Mucosa of stomach (tissue), 1 donor: ENCODE measurements at regions not wholly inside any gene's neighbourhood (a gene's known extent, or its start where the extent isn't known, plus 50 kb on each side); places are given as distances from the start of the nearest gene placed in this dataset.

ENCODE experiments used
- H3K27me3 ChIP-seq: one replicate; pipeline ENCODE4 v1.7.0; 2013; ENCODE audit warnings: mild to moderate bottlenecking, low read length; ENCODE audit not compliant: control insufficient read depth, insufficient read depth
- H3K36me3 ChIP-seq: one replicate; pipeline ENCODE4 v1.7.0; 2013; ENCODE audit warnings: low read length; ENCODE audit not compliant: control insufficient read depth, insufficient read depth
- H3K4me1 ChIP-seq: one replicate; pipeline ENCODE4 v1.7.0; 2013; ENCODE audit warnings: mild to moderate bottlenecking, low read length; ENCODE audit not compliant: control insufficient read depth, insufficient read depth
- H3K4me3 ChIP-seq: one replicate; pipeline ENCODE4 v1.7.0; 2013; ENCODE audit warnings: low read length
- H3K9ac ChIP-seq: one replicate; pipeline ENCODE4 v1.7.0; 2013; ENCODE audit warnings: mild to moderate bottlenecking, low read length, moderate library complexity
- H3K9me3 ChIP-seq: one replicate; pipeline ENCODE4 v1.7.0; 2013; ENCODE audit warnings: mild to moderate bottlenecking, low read length, moderate library complexity; ENCODE audit not compliant: control insufficient read depth
- donor health status: Pancreatic carcinoma.

- Histone ChIP-seq H3K4me1 (no peaks in the 10 kb centered on the region), H3K9ac (no peak overlapping the region), H3K27me3 (no peaks in the 10 kb centered on the region), H3K4me3 (no peak overlapping the region), H3K9me3 (no peaks in the 10 kb centered on the region), H3K36me3 (no peaks in the 10 kb centered on the region)
Observed at GRCh38 chr12:127681151-127681754, 585.7 kb upstream of the TMEM132C start.

GRCh38 chr12:127685491-127685890 is 581.5 kb upstream of the TMEM132C start:
- no peak overlapping the region for H3K4me3 ChIP-seq
- no peaks in the 10 kb centered on the region for H3K27me3 ChIP-seq
- H3K9me3 ChIP-seq = no peaks in the 10 kb centered on the region
- H3K9ac ChIP-seq = no peak overlapping the region
- no peaks in the 10 kb centered on the region for H3K36me3 ChIP-seq
- no peaks in the 10 kb centered on the region for H3K4me1 ChIP-seq

- Histone ChIP-seq H3K27me3 (no peaks in the 10 kb centered on the region), H3K4me3 (no peak overlapping the region), H3K9me3 (no peaks in the 10 kb centered on the region)
Observed at GRCh38 chr12:127685931-127686330, 581.0 kb upstream of the TMEM132C start.

GRCh38 chr12:127687181-127687580 is 579.8 kb upstream of the TMEM132C start:
- no peaks in the 10 kb centered on the region for H3K4me1 ChIP-seq
- no peak overlapping the region for H3K9ac ChIP-seq
- H3K27me3 ChIP-seq = no peaks in the 10 kb centered on the region
- no peaks in the 10 kb centered on the region for H3K36me3 ChIP-seq
- no peak overlapping the region for H3K4me3 ChIP-seq
- H3K9me3 ChIP-seq = no peaks in the 10 kb centered on the region

More at GRCh38 chr12:127685931-127686330, 581.0 kb upstream of the TMEM132C start:
- Histone ChIP-seq H3K36me3 (no peaks in the 10 kb centered on the region), H3K9ac (no peak overlapping the region), H3K4me1 (no peaks in the 10 kb centered on the region)

GRCh38 chr12:127688906-127689428 is 578.0 kb upstream of the TMEM132C start:
- no peaks in the 10 kb centered on the region for H3K27me3 ChIP-seq
- H3K4me3 ChIP-seq = no peak overlapping the region
- no peaks in the 10 kb centered on the region for H3K4me1 ChIP-seq
- H3K9ac ChIP-seq = no peak overlapping the region
- H3K9me3 ChIP-seq = no peaks in the 10 kb centered on the region
- H3K36me3 ChIP-seq = no peaks in the 10 kb centered on the region

- H3K9ac ChIP-seq = no peak overlapping the region
- H3K4me1 ChIP-seq = no peaks in the 10 kb centered on the region
- H3K9me3 ChIP-seq = no peaks in the 10 kb centered on the region
- H3K36me3 ChIP-seq = no peaks in the 10 kb centered on the region
- no peak overlapping the region for H3K4me3 ChIP-seq
- H3K27me3 ChIP-seq = no peaks in the 10 kb centered on the region
Observed at GRCh38 chr12:127690161-127690560, 576.8 kb upstream of the TMEM132C start.

- no peaks in the 10 kb centered on the region for H3K36me3 ChIP-seq
- no peaks in the 10 kb centered on the region for H3K27me3 ChIP-seq
- H3K9ac ChIP-seq = no peak overlapping the region
- H3K4me3 ChIP-seq = no peak overlapping the region
- no peaks in the 10 kb centered on the region for H3K9me3 ChIP-seq
- no peaks in the 10 kb centered on the region for H3K4me1 ChIP-seq
Observed at GRCh38 chr12:127696963-127697362, 570.0 kb upstream of the TMEM132C start.

GRCh38 chr12:127703026-127703425 is 563.9 kb upstream of the TMEM132C start:
- H3K4me3 ChIP-seq = no peak overlapping the region
- no peaks in the 10 kb centered on the region for H3K4me1 ChIP-seq
- no peak overlapping the region for H3K9ac ChIP-seq
- no peaks in the 10 kb centered on the region for H3K9me3 ChIP-seq
- H3K36me3 ChIP-seq = no peaks in the 10 kb centered on the region
- no peaks in the 10 kb centered on the region for H3K27me3 ChIP-seq

- H3K9me3 ChIP-seq = no peaks in the 10 kb centered on the region
- no peaks in the 10 kb centered on the region for H3K27me3 ChIP-seq
- H3K4me3 ChIP-seq = no peak overlapping the region
- H3K36me3 ChIP-seq = no peaks in the 10 kb centered on the region
- no peak overlapping the region for H3K9ac ChIP-seq
- no peaks in the 10 kb centered on the region for H3K4me1 ChIP-seq
Observed at GRCh38 chr12:127711108-127711507, 555.9 kb upstream of the TMEM132C start.

- no peaks in the 10 kb centered on the region for H3K9me3 ChIP-seq
- no peaks in the 10 kb centered on the region for H3K4me1 ChIP-seq
- H3K27me3 ChIP-seq = no peaks in the 10 kb centered on the region
Observed at GRCh38 chr12:127712561-127712960, 554.4 kb upstream of the TMEM132C start.

GRCh38 chr12:127716166-127716565 is 550.8 kb upstream of the TMEM132C start:
- H3K27me3 ChIP-seq = no peaks in the 10 kb centered on the region
- no peaks in the 10 kb centered on the region for H3K9me3 ChIP-seq
- H3K4me3 ChIP-seq = no peak overlapping the region
- no peak overlapping the region for H3K9ac ChIP-seq
- no peaks in the 10 kb centered on the region for H3K4me1 ChIP-seq
- H3K36me3 ChIP-seq = no peaks in the 10 kb centered on the region

More at GRCh38 chr12:127712561-127712960, 554.4 kb upstream of the TMEM132C start:
- no peaks in the 10 kb centered on the region for H3K36me3 ChIP-seq
- H3K9ac ChIP-seq = no peak overlapping the region
- no peak overlapping the region for H3K4me3 ChIP-seq

- H3K9ac ChIP-seq = no peak overlapping the region
- H3K9me3 ChIP-seq = no peaks in the 10 kb centered on the region
- H3K4me1 ChIP-seq = no peaks in the 10 kb centered on the region
- H3K36me3 ChIP-seq = no peaks in the 10 kb centered on the region
- H3K4me3 ChIP-seq = no peak overlapping the region
- H3K27me3 ChIP-seq = no peaks in the 10 kb centered on the region
Observed at GRCh38 chr12:127717278-127717677, 549.7 kb upstream of the TMEM132C start.

- Histone ChIP-seq H3K4me1 (no peaks in the 10 kb centered on the region), H3K27me3 (no peaks in the 10 kb centered on the region), H3K9ac (no peak overlapping the region), H3K36me3 (no peaks in the 10 kb centered on the region), H3K4me3 (no peak overlapping the region), H3K9me3 (no peaks in the 10 kb centered on the region)
Observed at GRCh38 chr12:127720334-127720733, 546.6 kb upstream of the TMEM132C start.
